ENCODE measurements at regions not wholly inside any gene's neighbourhood (a gene's known extent, or its start where the extent isn't known, plus 50 kb on each side); places are given as distances from the start of the nearest gene placed in this dataset.

GRCh38 chr12:125360540-125360939 is 295.3 kb downstream of the AACS start:
- TF ChIP-seq CTCF (conservative IDR thresholded peaks at IDR 0.05; ENCODE audit: low read depth, low read length), result no peak
- H3K4me3 ChIP-seq (ENCODE audit: low read depth, low read length), result no peak overlapping the region
- no peak for DNase-seq (ENCODE audit: low read depth)

- no peak for TF ChIP-seq CTCF (conservative IDR thresholded peaks at IDR 0.05; ENCODE audit: low read depth, low read length)
- no peak for DNase-seq (ENCODE audit: low read depth)
- H3K4me3 ChIP-seq (ENCODE audit: low read depth, low read length), result no peak overlapping the region
Observed at GRCh38 chr12:125371033-125371432, 305.8 kb downstream of the AACS start.

GRCh38 chr12:125372085-125372484 is 306.9 kb downstream of the AACS start:
- TF ChIP-seq CTCF (conservative IDR thresholded peaks at IDR 0.05; ENCODE audit: low read depth, low read length), result no peak
- no peak overlapping the region for H3K4me3 ChIP-seq (ENCODE audit: low read depth, low read length)
- no peak for DNase-seq (ENCODE audit: low read depth)

- no peak for DNase-seq (ENCODE audit: low read depth)
- no peak for TF ChIP-seq CTCF (conservative IDR thresholded peaks at IDR 0.05; ENCODE audit: low read depth, low read length)
- H3K4me3 ChIP-seq (ENCODE audit: low read depth, low read length), result no peak overlapping the region
Observed at GRCh38 chr12:125373375-125373774, 308.1 kb downstream of the AACS start.

- no peak for DNase-seq (ENCODE audit: low read depth)
- H3K4me3 ChIP-seq (ENCODE audit: low read depth, low read length), result no peak overlapping the region
- no peak for TF ChIP-seq CTCF (conservative IDR thresholded peaks at IDR 0.05; ENCODE audit: low read depth, low read length)
Observed at GRCh38 chr12:125376422-125376821, 311.2 kb downstream of the AACS start.

- H3K4me3 ChIP-seq (ENCODE audit: low read depth, low read length), result no peak overlapping the region
- no peak for TF ChIP-seq CTCF (conservative IDR thresholded peaks at IDR 0.05; ENCODE audit: low read depth, low read length)
- no peak for DNase-seq (ENCODE audit: low read depth)
Observed at GRCh38 chr12:125377093-125377492, 311.9 kb downstream of the AACS start.

- TF ChIP-seq CTCF (conservative IDR thresholded peaks at IDR 0.05; ENCODE audit: low read depth, low read length), result no peak
- H3K4me3 ChIP-seq (ENCODE audit: low read depth, low read length), result no peak overlapping the region
- no peak for DNase-seq (ENCODE audit: low read depth)
Observed at GRCh38 chr12:125381373-125381772, 316.1 kb downstream of the AACS start.
